ENCODE measurements at regions not wholly inside any gene's neighbourhood (a gene's known extent, or its start where the extent isn't known, plus 50 kb on each side); places are given as distances from the start of the nearest gene placed in this dataset.
A peak's percentile ranks its signal among the peaks of the same experiment; 100 is the strongest.

DNA sequence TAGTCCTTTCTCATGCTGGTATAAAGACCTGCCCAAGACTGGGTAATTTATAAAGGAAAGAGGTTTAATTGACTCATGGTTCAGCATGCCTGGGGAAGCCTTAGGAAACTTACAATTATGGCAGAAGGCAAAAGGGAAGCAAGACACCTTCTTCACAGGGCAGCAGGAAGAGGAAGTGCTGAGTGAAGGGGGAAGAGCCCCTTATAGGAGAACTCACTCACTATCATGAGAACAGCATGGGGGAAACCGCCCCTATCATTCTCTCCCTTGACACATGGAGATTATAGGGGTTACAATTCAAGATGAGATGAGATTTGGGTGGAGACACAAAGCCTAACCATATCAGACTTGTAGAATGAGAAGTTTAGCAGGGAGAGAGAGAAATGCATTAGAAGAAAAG, 373.3 kb upstream of the DIAPH2 start:
- no peak overlapping the region for H3K27ac ChIP-seq
- H3K4me1 ChIP-seq, result no peaks in the 10 kb centered on the region
- no peak for DNase-seq (ENCODE audit: low spot score in 2 of 2)
- no peaks in the 10 kb centered on the region for H3K36me3 ChIP-seq
- intact Hi-C loops (cut with DNase I; ENCODE audit: low total_unique reads), result no loop called here
- peaks cover 0 to 10% of the 10 kb centered on the region in 2 donors for H3K9me3 ChIP-seq
- TF ChIP-seq, protein P1, sequence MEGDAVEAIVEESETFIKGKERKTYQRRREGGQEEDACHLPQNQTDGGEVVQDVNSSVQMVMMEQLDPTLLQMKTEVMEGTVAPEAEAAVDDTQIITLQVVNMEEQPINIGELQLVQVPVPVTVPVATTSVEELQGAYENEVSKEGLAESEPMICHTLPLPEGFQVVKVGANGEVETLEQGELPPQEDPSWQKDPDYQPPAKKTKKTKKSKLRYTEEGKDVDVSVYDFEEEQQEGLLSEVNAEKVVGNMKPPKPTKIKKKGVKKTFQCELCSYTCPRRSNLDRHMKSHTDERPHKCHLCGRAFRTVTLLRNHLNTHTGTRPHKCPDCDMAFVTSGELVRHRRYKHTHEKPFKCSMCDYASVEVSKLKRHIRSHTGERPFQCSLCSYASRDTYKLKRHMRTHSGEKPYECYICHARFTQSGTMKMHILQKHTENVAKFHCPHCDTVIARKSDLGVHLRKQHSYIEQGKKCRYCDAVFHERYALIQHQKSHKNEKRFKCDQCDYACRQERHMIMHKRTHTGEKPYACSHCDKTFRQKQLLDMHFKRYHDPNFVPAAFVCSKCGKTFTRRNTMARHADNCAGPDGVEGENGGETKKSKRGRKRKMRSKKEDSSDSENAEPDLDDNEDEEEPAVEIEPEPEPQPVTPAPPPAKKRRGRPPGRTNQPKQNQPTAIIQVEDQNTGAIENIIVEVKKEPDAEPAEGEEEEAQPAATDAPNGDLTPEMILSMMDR (IDR thresholded peaks at IDR 0.05), result no peak
- TF ChIP-seq POLR2AphosphoS5 (IDR thresholded peaks at IDR 0.05), result no peak
- no peak for TF ChIP-seq POLR2A (IDR thresholded peaks at IDR 0.05)
- peaks cover 0 to 2% of the 10 kb centered on the region in 2 donors for H3K27me3 ChIP-seq
- H3K4me3 ChIP-seq, result no peak overlapping the region

DNA sequence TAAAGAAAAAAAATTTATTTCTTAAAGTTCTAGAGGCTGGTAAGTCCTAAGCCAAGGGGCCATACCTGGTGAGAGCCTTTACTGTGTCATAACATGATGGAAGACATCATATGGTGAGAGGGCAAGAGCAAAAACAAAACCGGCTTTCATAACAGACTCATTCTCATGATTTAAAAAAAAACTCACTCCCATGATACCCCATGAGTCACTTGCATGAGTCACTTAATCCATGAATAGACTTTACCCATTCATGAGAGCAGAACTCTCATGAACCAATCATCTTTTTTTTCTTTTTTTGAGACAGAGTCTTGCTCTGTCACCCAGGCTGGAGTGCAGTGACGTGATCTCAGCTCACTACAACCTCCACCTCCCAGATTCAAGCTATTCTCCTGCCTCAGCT, 369.7 kb upstream of the DIAPH2 start:
- no peak overlapping the region for H3K4me3 ChIP-seq
- H3K4me1 ChIP-seq, result no peaks in the 10 kb centered on the region
- TF ChIP-seq POLR2A (IDR thresholded peaks at IDR 0.05) (no peak), POLR2AphosphoS5 (IDR thresholded peaks at IDR 0.05) (no peak)
- TF ChIP-seq, protein P1 (IDR thresholded peaks at IDR 0.05), result no peak
- no peaks in the 10 kb centered on the region for H3K36me3 ChIP-seq
- no peaks in the 10 kb centered on the region for H3K9me3 ChIP-seq
- no peaks in the 10 kb centered on the region for H3K27me3 ChIP-seq
- intact Hi-C loops (cut with DNase I; ENCODE audit: low total_unique reads), result no loop called here
- DNase-seq (ENCODE audit: low spot score in 2 of 2), result no peak
- no peak overlapping the region for H3K27ac ChIP-seq

DNA sequence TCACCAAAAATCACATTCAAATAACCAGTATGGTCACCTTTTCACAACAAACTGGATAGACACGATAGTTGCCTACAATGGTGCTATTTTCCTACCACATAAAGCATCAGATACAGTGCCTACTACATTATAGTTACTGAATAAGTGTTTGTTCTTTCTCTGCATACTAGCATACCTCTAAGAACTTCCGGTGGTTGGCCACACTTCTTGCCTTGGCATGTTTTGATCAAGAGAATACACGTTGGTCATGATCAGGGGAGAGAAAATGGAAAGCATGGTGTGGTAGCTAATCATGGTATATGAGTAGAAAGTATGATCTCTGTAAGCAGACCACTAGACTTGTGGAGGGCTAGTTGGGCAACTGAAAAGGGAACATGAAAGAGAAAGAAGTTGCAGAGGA, 322.8 kb upstream of the DIAPH2 start:
- DNase-seq (ENCODE audit: low spot score in 2 of 2), result no peak
- no peak overlapping the region for H3K4me3 ChIP-seq
- no peaks in the 10 kb centered on the region for H3K36me3 ChIP-seq
- intact Hi-C loops (cut with DNase I; ENCODE audit: low total_unique reads), result no loop called here
- H3K4me1 ChIP-seq, result no peaks in the 10 kb centered on the region
- TF ChIP-seq, protein P1 (IDR thresholded peaks at IDR 0.05), result no peak
- TF ChIP-seq POLR2A (IDR thresholded peaks at IDR 0.05) (no peak), POLR2AphosphoS5 (IDR thresholded peaks at IDR 0.05) (no peak)
- H3K27ac ChIP-seq, result no peak overlapping the region
- no peaks in the 10 kb centered on the region for H3K27me3 ChIP-seq
- no peaks in the 10 kb centered on the region for H3K9me3 ChIP-seq

DNA sequence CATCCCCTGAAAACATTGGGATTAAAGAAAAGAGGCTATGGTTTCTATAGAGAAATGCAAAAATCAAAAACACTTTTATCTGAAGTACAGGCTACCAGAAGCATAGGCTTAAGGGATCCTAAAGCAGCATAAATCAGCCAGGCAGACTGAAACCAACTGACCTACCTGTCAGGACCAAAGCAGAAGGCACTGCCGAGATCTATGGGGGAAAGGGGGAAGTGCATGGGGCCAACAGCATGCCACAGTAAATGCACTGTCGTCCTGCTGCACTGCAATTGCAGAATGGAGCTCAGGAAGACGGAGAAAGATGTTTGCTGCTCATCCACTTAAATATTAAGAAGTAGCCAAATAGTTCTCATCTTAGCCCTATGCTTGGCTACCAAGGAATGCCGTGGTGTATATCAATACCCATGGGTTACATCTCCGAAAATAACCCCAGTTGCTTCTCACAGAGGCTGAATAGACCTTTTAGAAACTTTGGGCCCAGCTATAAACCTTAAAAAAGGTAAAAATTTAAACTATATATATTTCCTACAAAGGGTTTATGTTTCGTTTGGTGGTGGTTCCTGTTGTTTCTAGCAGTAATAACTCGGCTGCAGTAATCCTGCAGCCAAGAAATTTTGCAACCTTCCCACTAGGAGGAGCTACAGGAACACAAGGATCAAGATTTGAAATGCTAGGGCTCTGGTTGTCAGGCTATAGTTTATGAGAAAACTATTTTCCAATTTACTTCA, 312.2 kb upstream of the DIAPH2 start:
- Histone ChIP-seq H3K4me3 (no peak overlapping the region), H3K4me1 (no peaks in the 10 kb centered on the region), H3K9me3 (no peaks in the 10 kb centered on the region), H3K27me3 (peaks cover 0 to 42% of the 10 kb centered on the region in 2 donors), H3K36me3 (no peaks in the 10 kb centered on the region), H3K27ac (no peak overlapping the region)
- no peak for DNase-seq (ENCODE audit: low spot score in 2 of 2)
- no peak for TF ChIP-seq POLR2A (IDR thresholded peaks at IDR 0.05)
- TF ChIP-seq, protein P1 (IDR thresholded peaks at IDR 0.05), result peak in 2 of 3 donors; percentile 37 to 50
- TF ChIP-seq POLR2AphosphoS5 (IDR thresholded peaks at IDR 0.05), result no peak
- intact Hi-C loops (cut with DNase I; ENCODE audit: low total_unique reads), result no loop called here

DNA sequence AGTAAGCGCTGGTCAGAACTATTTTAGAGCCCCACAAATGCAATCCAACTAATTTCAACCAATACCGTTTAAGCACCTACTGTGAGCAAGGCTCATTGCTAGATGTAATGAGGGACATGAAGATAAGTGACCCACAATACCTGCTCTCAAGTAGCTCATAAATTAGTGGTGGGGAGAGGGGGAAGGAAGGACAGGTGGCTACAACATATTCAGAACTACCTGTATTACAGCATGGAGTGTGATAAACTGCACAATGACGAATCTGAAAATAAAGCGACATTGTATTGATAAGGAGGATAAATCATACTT, 311.6 kb upstream of the DIAPH2 start:
- Histone ChIP-seq H3K4me3 (no peak overlapping the region), H3K27me3 (peaks cover 0 to 45% of the 10 kb centered on the region in 2 donors), H3K27ac (no peak overlapping the region), H3K36me3 (no peaks in the 10 kb centered on the region), H3K4me1 (no peaks in the 10 kb centered on the region), H3K9me3 (no peaks in the 10 kb centered on the region)
- intact Hi-C loops (cut with DNase I; ENCODE audit: low total_unique reads), result no loop called here
- TF ChIP-seq, protein P1 (IDR thresholded peaks at IDR 0.05), result no peak
- DNase-seq (ENCODE audit: low spot score in 2 of 2), result no peak

Measured in breast epithelium (tissue), 4 donors.